H1 (cell line): ENCODE measurements at regions not wholly inside any gene's neighbourhood (a gene's known extent, or its start where the extent isn't known, plus 50 kb on each side); places are given as distances from the start of the nearest gene placed in this dataset.

Source experiments
- CTCF ChIA-PET: fragments of 300-600 bp; sonication (Branson Sonifier 250); formaldehyde crosslinking; loops from one replicate; lab custom pipeline; 2021; ENCODE audit not compliant: partially characterized antibody; lab: Charles Lee
- POLR2A ChIA-PET: fragments of 300-600 bp; sonication (Branson Sonifier 250); formaldehyde crosslinking; loops from one replicate; lab custom pipeline; 2021; ENCODE audit warnings: inconsistent platforms; ENCODE audit not compliant: partially characterized antibody; lab: Charles Lee
- DNase-seq, 2 experiments: peaks; one replicate each; pipeline versions ENCODE4 v3.0.0 to v3.0.0-alpha.2; 2010 to 2022; ENCODE audit warnings: low spot score in 2 of 2, low read depth in 1 of 2, mixed read lengths in 1 of 2
- FAIRE-seq: peaks from 2 replicates; lab custom pipeline; 2011; peaks lifted over from hg19 to GRCh38; lab: Jason Lieb, UNC
- H2AFZ ChIP-seq: 2 replicates; pipeline ENCODE4 v1.8.1; 2012; ENCODE audit warnings: low read length, inconsistent platforms
- H2AK5ac ChIP-seq: 2 replicates; pipeline ENCODE4 v1.6.1; 2013; ENCODE audit warnings: low read depth, low read length
- H2BK120ac ChIP-seq: replicated peaks from 2 replicates; pipeline ENCODE3; 2013; ENCODE audit warnings: low read depth, low read length, inconsistent platforms
- H2BK12ac ChIP-seq: 2 replicates; pipeline ENCODE4 v1.6.1; 2013; ENCODE audit warnings: low read depth, low read length
- H2BK15ac ChIP-seq: 2 replicates; pipeline ENCODE4 v1.6.1; 2013; ENCODE audit warnings: low read length
- H2BK20ac ChIP-seq: 2 replicates; pipeline ENCODE4 v1.6.1; 2013; ENCODE audit warnings: low read length
- H2BK5ac ChIP-seq: 2 replicates; pipeline ENCODE4 v1.6.1; 2013; ENCODE audit warnings: low read depth, low read length
- H3K14ac ChIP-seq: 2 replicates; pipeline ENCODE4 v1.6.1; 2013; ENCODE audit warnings: inconsistent platforms; ENCODE audit not compliant: insufficient read length
- H3K18ac ChIP-seq: 2 replicates; pipeline ENCODE4 v1.6.1; 2013; ENCODE audit warnings: low read length; ENCODE audit errors: extremely low read depth
- H3K23ac ChIP-seq: 2 replicates; pipeline ENCODE4 v1.6.1; 2013; ENCODE audit warnings: inconsistent platforms; ENCODE audit not compliant: insufficient read length
- H3K23me2 ChIP-seq: 2 replicates; pipeline ENCODE4 v1.6.1; 2013; ENCODE audit warnings: low read depth, low read length
- H3K27ac ChIP-seq: 2 replicates; pipeline ENCODE4 v1.6.1; 2011; ENCODE audit warnings: low read depth, low read length, inconsistent platforms
- H3K27me3 ChIP-seq, 4 experiments: replicated peaks in 1 of 4; 1 replicate in 1 of 4; 2 replicates in 3 of 4; pipeline versions ENCODE4 v1.6.1 to v1.8.1; 2011 to 2013; ENCODE audit warnings: low read length in 3 of 4, mild to moderate bottlenecking in 3 of 4, inconsistent platforms in 2 of 4, mixed read lengths in 2 of 4, moderate library complexity in 1 of 4; ENCODE audit not compliant: control insufficient read depth in 3 of 4, insufficient read depth in 3 of 4; ENCODE audit errors: extremely low read depth in 1 of 4
- H3K36me3 ChIP-seq, 4 experiments: 2 replicates each; pipeline versions ENCODE4 v1.6.1 to v1.8.1; 2011 to 2013; ENCODE audit warnings: mild to moderate bottlenecking in 4 of 4, low read length in 3 of 4, moderate library complexity in 2 of 4, control low read depth in 1 of 4, inconsistent platforms in 1 of 4; ENCODE audit not compliant: insufficient read depth in 4 of 4, control insufficient read depth in 2 of 4
- H3K4ac ChIP-seq: replicated peaks from 2 replicates; pipeline ENCODE3; 2013; ENCODE audit warnings: low read length, low read depth, mixed read lengths, inconsistent platforms; ENCODE audit not compliant: insufficient read length
- H3K4me1 ChIP-seq, 4 experiments: replicated peaks in 1 of 4; 1 replicate in 1 of 4; 2 replicates in 3 of 4; pipeline versions ENCODE4 v1.6.1 to v1.8.1; 2011 to 2013; ENCODE audit warnings: low read length in 3 of 4, inconsistent platforms in 2 of 4, mixed read lengths in 1 of 4; ENCODE audit not compliant: insufficient read depth in 4 of 4, control insufficient read depth in 3 of 4
- H3K4me2 ChIP-seq, 2 experiments: 2 replicates each; pipeline versions ENCODE4 v1.6.1 to v1.8.1; 2011 to 2013; ENCODE audit warnings: low read depth in 2 of 2, low read length in 2 of 2, control low read depth in 1 of 2, inconsistent platforms in 1 of 2, mild to moderate bottlenecking in 1 of 2; ENCODE audit not compliant: insufficient read depth in 1 of 2
- H3K4me3 ChIP-seq, 4 experiments: fragments of 200-600, 300-600 bp in 1 of 4; sonication (generic), shearing (Covaris generic), sonication (Bioruptor Twin) in 1 of 4; 2 replicates each; pipeline versions ENCODE4 v1.5.1 to v1.8.1; 2011 to 2016; ENCODE audit warnings: low read length in 4 of 4, low read depth in 3 of 4, control low read depth in 2 of 4, inconsistent platforms in 2 of 4, mild to moderate bottlenecking in 2 of 4, mixed read lengths in 1 of 4, moderate library complexity in 1 of 4; ENCODE audit not compliant: insufficient read depth in 2 of 4; ENCODE audit errors: extremely low read depth in 1 of 4
- H3K56ac ChIP-seq: replicated peaks from 2 replicates; pipeline ENCODE3; 2013; ENCODE audit warnings: low read depth, mild to moderate bottlenecking, mixed read lengths, low read length, inconsistent platforms; ENCODE audit not compliant: insufficient read length
- H3K79me1 ChIP-seq: 2 replicates; pipeline ENCODE4 v1.6.1; 2013; ENCODE audit warnings: low read depth, low read length, control low read depth
- H3K79me2 ChIP-seq, 2 experiments: 2 replicates each; pipeline versions ENCODE4 v1.6.1 to v1.8.1; 2012 to 2013; ENCODE audit warnings: low read length in 2 of 2, mild to moderate bottlenecking in 2 of 2, inconsistent platforms in 1 of 2; ENCODE audit not compliant: insufficient read depth in 2 of 2, control insufficient read depth in 1 of 2
- H3K9ac ChIP-seq, 4 experiments: replicated peaks in 1 of 4; 1 replicate in 1 of 4; 2 replicates in 3 of 4; pipeline versions ENCODE4 v1.6.1 to v1.8.1; 2011 to 2013; ENCODE audit warnings: low read depth in 3 of 4, low read length in 3 of 4, control low read depth in 2 of 4, mild to moderate bottlenecking in 2 of 4, moderate library complexity in 2 of 4, inconsistent platforms in 1 of 4; ENCODE audit errors: extremely low read depth in 1 of 4
- H3K9me3 ChIP-seq, 2 experiments: 2 replicates each; pipeline versions ENCODE4 v1.6.1 to v1.8.1; 2012 to 2013; ENCODE audit warnings: mild to moderate bottlenecking in 2 of 2, moderate library complexity in 2 of 2, control low read depth in 1 of 2, inconsistent platforms in 1 of 2, low read depth in 1 of 2, low read length in 1 of 2, mixed read lengths in 1 of 2; ENCODE audit not compliant: insufficient read depth in 2 of 2
- H4K20me1 ChIP-seq, 2 experiments: replicated peaks in 1 of 2; 2 replicates each; pipeline versions ENCODE3 to v1.8.1; 2011 to 2013; ENCODE audit warnings: inconsistent platforms in 2 of 2, low read length in 2 of 2, mild to moderate bottlenecking in 1 of 2; ENCODE audit not compliant: insufficient read depth in 2 of 2, control insufficient read depth in 1 of 2
- H4K5ac ChIP-seq: 2 replicates; pipeline ENCODE4 v1.6.1; 2013; ENCODE audit warnings: low read length, low read depth, mixed read lengths, inconsistent platforms; ENCODE audit not compliant: insufficient read length
- H4K8ac ChIP-seq: 2 replicates; pipeline ENCODE4 v1.8.0; 2013; ENCODE audit warnings: mild to moderate bottlenecking, moderate library complexity, low read length, inconsistent platforms; ENCODE audit not compliant: insufficient read depth; ENCODE audit errors: extremely low read depth
- H4K91ac ChIP-seq: replicated peaks from 2 replicates; pipeline ENCODE3; 2013; ENCODE audit warnings: low read length, mixed read lengths, inconsistent platforms; ENCODE audit not compliant: insufficient read length
- RBBP5 ChIP-seq: IDR thresholded peaks from 2 replicates; pipeline ENCODE4 v1.7.1; 2012; ENCODE audit warnings: low read depth, mild to moderate bottlenecking, inconsistent platforms, low read length, moderate library complexity, borderline replicate concordance
- WGBS, 2 experiments: shearing (Covaris generic) in 1 of 2; methylation state at CpG; one replicate each; pipeline versions ENCODE4 v1.1.6 to v1.1.7; 2013 to 2015; ENCODE audit warnings: low lambda C conversion rate in 2 of 2, mixed read lengths in 2 of 2, inconsistent platforms in 1 of 2, low coverage in 1 of 2, missing lambda C conversion rate in 1 of 2; ENCODE audit not compliant: insufficient replicate concordance in 2 of 2, insufficient coverage in 1 of 2, insufficient read length in 1 of 2; ENCODE audit errors: extremely low coverage in 1 of 2, missing lambda C conversion rate in 1 of 2; 5-methylcytosine and 5-hydroxymethylcytosine counted together

GRCh38 chr9:118088090-118088489, 383.9 kb downstream of the TLR4 start:
- no peak overlapping the region for H2BK12ac ChIP-seq
- POLR2A ChIA-PET: no interaction called here
- no peak overlapping the region for H3K4ac ChIP-seq
- no peak overlapping the region for H3K4me3 ChIP-seq
- H4K91ac ChIP-seq: no peak overlapping the region
- H4K20me1 ChIP-seq: no peaks in the 10 kb centered on the region
- no peak overlapping the region for H3K4me2 ChIP-seq
- H3K9ac ChIP-seq: no peak overlapping the region
- H3K27ac ChIP-seq: no peak overlapping the region
- no peak overlapping the region for H2AFZ ChIP-seq
- no peak overlapping the region for H3K18ac ChIP-seq
- no peak overlapping the region for H2BK120ac ChIP-seq
- H3K14ac ChIP-seq: no peak overlapping the region
- no peaks in the 10 kb centered on the region; a peak in 1 of 4 replicates for H3K9me3 ChIP-seq
- no peak overlapping the region for H2BK15ac ChIP-seq
- DNase-seq (no peak), FAIRE-seq (no peak)
- no peak overlapping the region for H2AK5ac ChIP-seq
- no peak overlapping the region for H4K5ac ChIP-seq
- no peak overlapping the region for H2BK20ac ChIP-seq
- H3K79me1 ChIP-seq: no peaks in the 10 kb centered on the region
- no peak overlapping the region for H3K56ac ChIP-seq
- no peak overlapping the region for H4K8ac ChIP-seq
- H3K36me3 ChIP-seq: no peaks in the 10 kb centered on the region
- CTCF ChIA-PET: no interaction called here
- no peaks in the 10 kb centered on the region for H3K23me2 ChIP-seq
- H3K79me2 ChIP-seq: no peaks in the 10 kb centered on the region
- H3K27me3 ChIP-seq: no peaks in the 10 kb centered on the region
- H2BK5ac ChIP-seq: no peak overlapping the region
- H3K23ac ChIP-seq: no peak overlapping the region
- 94% methylated on average over 2 of the region's 2 CpGs; no CpG with 5 or more reads in 1 of the 2 experiments for whole genome bisulfite sequencing, 2 experiments
- no peaks in the 10 kb centered on the region for H3K4me1 ChIP-seq
- no peak for TF ChIP-seq RBBP5
